ENCODE measurements at regions not wholly inside any gene's neighbourhood (a gene's known extent, or its start where the extent isn't known, plus 50 kb on each side); places are given as distances from the start of the nearest gene placed in this dataset.

DNA sequence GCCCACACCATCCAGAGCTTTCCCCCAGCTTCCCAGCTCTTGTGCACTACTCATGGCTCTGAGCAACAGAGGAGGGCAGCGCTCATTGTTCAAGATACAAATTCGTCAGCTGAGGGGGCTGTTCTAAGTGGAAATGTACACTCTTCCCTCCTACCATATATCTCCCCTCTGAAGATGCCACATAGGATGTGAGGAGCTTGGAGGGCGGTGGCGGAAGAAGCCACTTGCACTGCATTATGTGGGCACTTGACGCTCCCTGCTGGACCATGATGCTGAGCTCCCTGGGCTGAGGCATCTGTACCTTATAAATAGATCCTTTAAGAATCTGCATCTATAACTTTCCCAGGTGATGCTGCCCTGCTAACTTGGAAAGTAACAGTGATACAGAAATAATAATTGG is 477.6 kb upstream of the DEPDC1 start:
- no peak for TF ChIP-seq GABPA (IDR thresholded peaks at IDR 0.05; ENCODE audit: low read depth)
- no peak for TF ChIP-seq CTCF (IDR thresholded peaks at IDR 0.05; ENCODE audit: insufficient read depth, low read length)
- no peak for TF ChIP-seq POLR2AphosphoS5 (IDR thresholded peaks at IDR 0.05; ENCODE audit: low read depth)
- no peak for TF ChIP-seq SPI1 (IDR thresholded peaks at IDR 0.05; ENCODE audit: borderline replicate concordance, low read depth)
- no peak for TF ChIP-seq REST (IDR thresholded peaks at IDR 0.05; ENCODE audit: insufficient replicate concordance, low read depth)
- Histone ChIP-seq H3K27ac (replicated peaks) (no peak overlapping the region), H3K4me3 (replicated peaks; ENCODE audit: insufficient read depth, low read length) (no peak overlapping the region), H3K27me3 (ENCODE audit: insufficient read depth, poor library complexity, severe bottlenecking) (no peaks in the 10 kb centered on the region)
- no peak for DNase-seq (ENCODE audit: low read depth in 1 of 2, low spot score in 1 of 2)

DNA sequence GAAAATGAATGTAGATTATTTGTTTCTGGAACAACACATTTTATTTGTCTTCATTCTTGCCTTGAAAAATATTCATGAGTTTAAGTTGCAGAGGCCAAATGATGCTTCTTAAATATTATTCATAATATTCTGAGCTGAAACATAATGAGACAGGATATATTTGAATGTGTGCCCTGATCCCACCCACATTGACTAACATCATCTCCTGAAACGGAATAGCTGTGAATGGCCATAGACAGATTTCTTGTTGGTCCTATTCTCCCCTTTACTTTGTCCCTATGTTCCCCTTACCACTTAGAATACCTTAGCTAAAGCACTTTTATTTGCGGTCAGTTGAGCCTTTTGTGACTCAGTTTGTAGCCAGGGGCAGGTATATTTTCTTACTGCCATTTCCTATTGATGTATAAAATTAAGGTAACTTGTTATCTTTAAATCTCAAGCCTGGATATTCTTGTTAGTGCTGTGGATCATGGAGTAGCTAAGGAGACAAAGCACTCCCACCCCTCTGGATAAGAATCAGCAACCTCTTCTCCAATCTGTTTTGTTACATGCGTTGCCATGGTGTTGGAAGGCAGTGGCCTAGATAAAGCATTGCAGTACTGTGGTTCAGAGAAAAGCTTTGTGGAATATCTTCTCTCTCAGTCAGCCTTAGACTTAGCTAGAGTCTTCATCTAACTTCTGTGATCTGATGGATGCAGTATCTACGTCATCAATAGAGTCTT is 478.5 kb upstream of the DEPDC1 start:
- no peaks in the 10 kb centered on the region for H3K27me3 ChIP-seq (ENCODE audit: insufficient read depth, poor library complexity, severe bottlenecking)
- DNase-seq (ENCODE audit: low read depth in 1 of 2, low spot score in 1 of 2), result no peak
- H3K4me3 ChIP-seq (replicated peaks; ENCODE audit: insufficient read depth, low read length), result no peak overlapping the region
- TF ChIP-seq REST (IDR thresholded peaks at IDR 0.05; ENCODE audit: insufficient replicate concordance, low read depth) (no peak), CTCF (IDR thresholded peaks at IDR 0.05; ENCODE audit: insufficient read depth, low read length) (no peak), POLR2AphosphoS5 (IDR thresholded peaks at IDR 0.05; ENCODE audit: low read depth) (no peak), GABPA (IDR thresholded peaks at IDR 0.05; ENCODE audit: low read depth) (no peak), SPI1 (IDR thresholded peaks at IDR 0.05; ENCODE audit: borderline replicate concordance, low read depth) (no peak)
- H3K27ac ChIP-seq (replicated peaks), result no peak overlapping the region

- DNase-seq (ENCODE audit: low read depth in 1 of 2, low spot score in 1 of 2), result no peak
- no peak for TF ChIP-seq POLR2AphosphoS5 (IDR thresholded peaks at IDR 0.05; ENCODE audit: low read depth)
- no peak for TF ChIP-seq CTCF (IDR thresholded peaks at IDR 0.05; ENCODE audit: insufficient read depth, low read length)
- TF ChIP-seq GABPA (IDR thresholded peaks at IDR 0.05; ENCODE audit: low read depth), result no peak
- TF ChIP-seq REST (IDR thresholded peaks at IDR 0.05; ENCODE audit: insufficient replicate concordance, low read depth), result no peak
- Histone ChIP-seq H3K4me3 (replicated peaks; ENCODE audit: insufficient read depth, low read length) (no peak overlapping the region), H3K27ac (replicated peaks) (no peak overlapping the region), H3K27me3 (ENCODE audit: insufficient read depth, poor library complexity, severe bottlenecking) (no peaks in the 10 kb centered on the region)
These were observed 480.2 kb upstream of the DEPDC1 start for GRCh38 chr1:68976916-68977610.

Measured in HL-60 (cell line).